Endodermal cell (in vitro differentiated cells): ENCODE measurements at regions not wholly inside any gene's neighbourhood (a gene's known extent, or its start where the extent isn't known, plus 50 kb on each side); places are given as distances from the start of the nearest gene placed in this dataset.
"Not testable (repeated sequence)": the region's sequence is repeated elsewhere in the genome, so short reads cannot be mapped to it uniquely, and the experiment has no call there.

Experiments
- DNase-seq: peaks from one replicate; pipeline ENCODE4 v3.0.0-alpha.2; 2017
- H3K27ac ChIP-seq: 2 replicates; pipeline ENCODE4 v1.5.1; 2013; ENCODE audit warnings: mild to moderate bottlenecking, low read depth, low read length, moderate library complexity
- H3K27me3 ChIP-seq: 2 replicates; pipeline ENCODE4 v1.6.1; 2013; ENCODE audit warnings: mild to moderate bottlenecking, low read length, moderate library complexity; ENCODE audit not compliant: insufficient read depth, control insufficient read depth, poor library complexity, severe bottlenecking
- H3K36me3 ChIP-seq: 2 replicates; pipeline ENCODE4 v1.7.0; 2013; ENCODE audit warnings: mild to moderate bottlenecking, low read length, moderate library complexity; ENCODE audit not compliant: control insufficient read depth, insufficient read depth
- H3K4me1 ChIP-seq: one replicate; pipeline ENCODE4 v1.7.0; 2013; ENCODE audit warnings: low read length; ENCODE audit not compliant: control insufficient read depth, insufficient read depth
- H3K4me3 ChIP-seq: 2 replicates; pipeline ENCODE4 v1.5.1; 2013; ENCODE audit warnings: mild to moderate bottlenecking, low read length, moderate library complexity
- H3K9ac ChIP-seq: 2 replicates; pipeline ENCODE4 v1.6.1; 2013; ENCODE audit warnings: mild to moderate bottlenecking, low read length, moderate library complexity; ENCODE audit not compliant: poor library complexity, severe bottlenecking; ENCODE audit errors: extremely low read depth
- H3K9me3 ChIP-seq: 2 replicates; pipeline ENCODE4 v1.6.1; 2013; ENCODE audit warnings: mild to moderate bottlenecking, low read length, moderate library complexity; ENCODE audit not compliant: control insufficient read depth
- H3K27ac Mint-ChIP-seq: 2 replicates; pipeline ENCODE4 v1.8.0; 2020; ENCODE audit warnings: mixed read lengths
- H3K27me3 Mint-ChIP-seq: 2 replicates; pipeline ENCODE4 v1.8.0; 2021; ENCODE audit warnings: mild to moderate bottlenecking, mixed read lengths; ENCODE audit not compliant: insufficient read depth
- H3K36me3 Mint-ChIP-seq: 2 replicates; pipeline ENCODE4 v1.8.0; 2020; ENCODE audit warnings: low read depth, mixed read lengths
- H3K4me1 Mint-ChIP-seq: 2 replicates; pipeline ENCODE4 v1.8.0; 2020; ENCODE audit warnings: mixed read lengths
- H3K4me3 Mint-ChIP-seq: 2 replicates; pipeline ENCODE4 v1.8.0; 2020; ENCODE audit warnings: mild to moderate bottlenecking, moderate library complexity, mixed read lengths
- H3K9me3 Mint-ChIP-seq: 2 replicates; pipeline ENCODE4 v1.8.0; 2020; ENCODE audit warnings: mild to moderate bottlenecking, mixed read lengths
- CTCF ChIP-seq: fragments of 200-600 bp; sonication (generic); conservative IDR thresholded peaks from 2 replicates; pipeline ENCODE4 v1.5.0; 2021; ENCODE audit warnings: antibody characterized with exemption, mild to moderate bottlenecking
- WGBS, 2 experiments: methylation state at CpG; one replicate each; pipeline versions ENCODE4 v1.1.5 to v1.1.7; 2013; ENCODE audit warnings: missing lambda C conversion rate in 2 of 2, mixed read lengths in 1 of 2; ENCODE audit not compliant: insufficient coverage in 1 of 2, insufficient read length in 1 of 2; 5-methylcytosine and 5-hydroxymethylcytosine counted together

GRCh38 chr5:56733580-56733979 is 81.8 kb upstream of the MAP3K1 start:
- H3K9me3 ChIP-seq = no peaks in the 10 kb centered on the region
- no peak overlapping the region for H3K27ac ChIP-seq
- H3K27me3 ChIP-seq = no peaks in the 10 kb centered on the region
- H3K36me3 ChIP-seq = no peaks in the 10 kb centered on the region
- Mint-ChIP-seq H3K4me3 (no peak overlapping the region), H3K27me3 (no peaks in the 10 kb centered on the region), H3K9me3 (no peaks in the 10 kb centered on the region), H3K4me1 (peaks cover 45% of the 10 kb centered on the region), H3K27ac (no peak overlapping the region), H3K36me3 (no peaks in the 10 kb centered on the region)
- peaks cover 8% of the 10 kb centered on the region for H3K4me1 ChIP-seq
- no peak for DNase-seq
- TF ChIP-seq CTCF = no peak
- H3K4me3 ChIP-seq = no peak overlapping the region
- 88 to 89% methylated on average over 2 to 4 of the region's 4 CpGs for WGBS, 2 experiments
- H3K9ac ChIP-seq = no peak overlapping the region

- no peak overlapping the region for H3K9ac ChIP-seq
- no peak for TF ChIP-seq CTCF
- H3K36me3 ChIP-seq = no peaks in the 10 kb centered on the region
- H3K4me3 Mint-ChIP-seq = no peak overlapping the region
- no peak overlapping the region for H3K27ac Mint-ChIP-seq
- 72 to 87% methylated on average over 3 to 6 of the region's 6 CpGs for WGBS, 2 experiments
- H3K9me3 ChIP-seq = no peaks in the 10 kb centered on the region
- no peaks in the 10 kb centered on the region for H3K36me3 Mint-ChIP-seq
- peaks cover 8% of the 10 kb centered on the region for H3K4me1 ChIP-seq
- H3K27me3 ChIP-seq = no peaks in the 10 kb centered on the region
- no peaks in the 10 kb centered on the region for H3K9me3 Mint-ChIP-seq
- no peak overlapping the region for H3K4me3 ChIP-seq
- no peaks in the 10 kb centered on the region for H3K27me3 Mint-ChIP-seq
- DNase-seq = peak; percentile 59
- H3K27ac ChIP-seq = no peak overlapping the region
- peaks cover 45% of the 10 kb centered on the region for H3K4me1 Mint-ChIP-seq
Measured at GRCh38 chr5:56732121-56732520, 83.2 kb upstream of the MAP3K1 start.

GRCh38 chr5:56731473-56731872 is 83.9 kb upstream of the MAP3K1 start:
- H3K36me3 Mint-ChIP-seq, H3K4me1 ChIP-seq, H3K4me3 Mint-ChIP-seq, DNase-seq, H3K27me3 Mint-ChIP-seq, H3K27me3 ChIP-seq, H3K27ac Mint-ChIP-seq, H3K4me3 ChIP-seq, H3K36me3 ChIP-seq, H3K9me3 ChIP-seq, H3K9me3 Mint-ChIP-seq, H3K27ac ChIP-seq, H3K9ac ChIP-seq: not testable (repeated sequence)
- 85 to 100% methylated on average over 1 to 2 of the region's 2 CpGs for WGBS, 2 experiments
- peaks cover 45% of the 10 kb centered on the region for H3K4me1 Mint-ChIP-seq

GRCh38 chr5:56729488-56729887 is 85.9 kb upstream of the MAP3K1 start:
- Mint-ChIP-seq H3K27me3 (peaks cover 3% of the 10 kb centered on the region), H3K36me3 (no peaks in the 10 kb centered on the region), H3K4me1 (peaks cover 31% of the 10 kb centered on the region), H3K4me3 (no peak overlapping the region), H3K27ac (no peak overlapping the region), H3K9me3 (no peaks in the 10 kb centered on the region)
- H3K36me3 ChIP-seq = no peaks in the 10 kb centered on the region
- DNase-seq = no peak
- H3K4me1 ChIP-seq = peaks cover 7% of the 10 kb centered on the region
- 95 to 100% methylated on average over 1 of the region's 1 CpG for WGBS, 2 experiments
- H3K9me3 ChIP-seq = no peaks in the 10 kb centered on the region
- no peak overlapping the region for H3K4me3 ChIP-seq
- no peak overlapping the region for H3K27ac ChIP-seq
- H3K27me3 ChIP-seq = no peaks in the 10 kb centered on the region
- TF ChIP-seq CTCF = no peak
- H3K9ac ChIP-seq = no peak overlapping the region
